ENCODE measurements at regions not wholly inside any gene's neighbourhood (a gene's known extent, or its start where the extent isn't known, plus 50 kb on each side); places are given as distances from the start of the nearest gene placed in this dataset.
"Not testable (repeated sequence)": the region's sequence is repeated elsewhere in the genome, so short reads cannot be mapped to it uniquely, and the experiment has no call there.

- H3K36me3 ChIP-seq; H3K9me3 ChIP-seq; H3K27me3 ChIP-seq; H3K27ac ChIP-seq; DNase-seq (ENCODE audit: low spot score in 2 of 2); intact Hi-C loops (cut with DNase I); H3K4me3 ChIP-seq; H3K4me1 ChIP-seq: not testable (repeated sequence)
These were observed 182.8 kb upstream of the SPATA31A3 start for GRCh38 chr9:67175167-67175566.

- DNase-seq (ENCODE audit: low spot score in 2 of 2); H3K27me3 ChIP-seq; intact Hi-C loops (cut with DNase I); H3K9me3 ChIP-seq; H3K4me3 ChIP-seq; H3K27ac ChIP-seq; H3K4me1 ChIP-seq; H3K36me3 ChIP-seq: not testable (repeated sequence)
These were observed 179.4 kb upstream of the SPATA31A3 start for GRCh38 chr9:67171721-67172120.

GRCh38 chr9:67168530-67169157 lies 176.3 kb upstream of the SPATA31A3 start:
- H3K27ac ChIP-seq; H3K36me3 ChIP-seq; H3K4me1 ChIP-seq; H3K4me3 ChIP-seq; intact Hi-C loops (cut with DNase I); H3K27me3 ChIP-seq; H3K9me3 ChIP-seq; DNase-seq (ENCODE audit: low spot score in 2 of 2): not testable (repeated sequence)

- H3K36me3 ChIP-seq; H3K4me3 ChIP-seq; H3K4me1 ChIP-seq; H3K27me3 ChIP-seq; H3K9me3 ChIP-seq; H3K27ac ChIP-seq; intact Hi-C loops (cut with DNase I); DNase-seq (ENCODE audit: low spot score in 2 of 2): not testable (repeated sequence)
These were observed 174.0 kb upstream of the SPATA31A3 start for GRCh38 chr9:67166335-67166734.

DNA sequence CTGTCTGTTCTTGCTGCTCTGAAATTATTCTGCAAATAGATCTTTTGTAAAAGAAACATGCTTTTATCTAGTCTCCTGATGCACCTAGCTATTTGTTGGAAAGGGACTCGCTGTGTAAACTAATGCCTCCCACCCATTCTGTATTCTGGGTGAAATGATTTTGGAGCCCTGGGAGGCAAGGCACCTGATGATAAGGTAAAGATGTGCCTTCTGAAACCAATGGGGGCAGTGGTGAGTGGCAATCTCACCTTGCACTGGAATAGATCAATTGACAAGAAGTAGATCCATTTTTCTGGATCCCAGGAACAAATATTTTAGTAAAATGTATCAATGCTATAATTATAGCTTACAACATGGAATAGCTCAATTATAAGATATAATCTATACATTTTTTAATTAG lies 170.5 kb upstream of the SPATA31A3 start:
- H3K36me3 ChIP-seq; DNase-seq (ENCODE audit: low spot score in 2 of 2); H3K27ac ChIP-seq; H3K4me1 ChIP-seq; H3K9me3 ChIP-seq; H3K4me3 ChIP-seq; H3K27me3 ChIP-seq; intact Hi-C loops (cut with DNase I): not testable (repeated sequence)

GRCh38 chr9:67155218-67155617 lies 162.9 kb upstream of the SPATA31A3 start:
- H3K4me3 ChIP-seq; intact Hi-C loops (cut with DNase I); H3K27me3 ChIP-seq; H3K9me3 ChIP-seq; DNase-seq (ENCODE audit: low spot score in 2 of 2); H3K36me3 ChIP-seq; H3K27ac ChIP-seq; H3K4me1 ChIP-seq: not testable (repeated sequence)

- H3K4me1 ChIP-seq; intact Hi-C loops (cut with DNase I); H3K36me3 ChIP-seq; H3K27me3 ChIP-seq; H3K4me3 ChIP-seq; H3K9me3 ChIP-seq; H3K27ac ChIP-seq; DNase-seq (ENCODE audit: low spot score in 2 of 2): not testable (repeated sequence)
These were observed 161.2 kb upstream of the SPATA31A3 start for GRCh38 chr9:67153501-67153900.

DNA sequence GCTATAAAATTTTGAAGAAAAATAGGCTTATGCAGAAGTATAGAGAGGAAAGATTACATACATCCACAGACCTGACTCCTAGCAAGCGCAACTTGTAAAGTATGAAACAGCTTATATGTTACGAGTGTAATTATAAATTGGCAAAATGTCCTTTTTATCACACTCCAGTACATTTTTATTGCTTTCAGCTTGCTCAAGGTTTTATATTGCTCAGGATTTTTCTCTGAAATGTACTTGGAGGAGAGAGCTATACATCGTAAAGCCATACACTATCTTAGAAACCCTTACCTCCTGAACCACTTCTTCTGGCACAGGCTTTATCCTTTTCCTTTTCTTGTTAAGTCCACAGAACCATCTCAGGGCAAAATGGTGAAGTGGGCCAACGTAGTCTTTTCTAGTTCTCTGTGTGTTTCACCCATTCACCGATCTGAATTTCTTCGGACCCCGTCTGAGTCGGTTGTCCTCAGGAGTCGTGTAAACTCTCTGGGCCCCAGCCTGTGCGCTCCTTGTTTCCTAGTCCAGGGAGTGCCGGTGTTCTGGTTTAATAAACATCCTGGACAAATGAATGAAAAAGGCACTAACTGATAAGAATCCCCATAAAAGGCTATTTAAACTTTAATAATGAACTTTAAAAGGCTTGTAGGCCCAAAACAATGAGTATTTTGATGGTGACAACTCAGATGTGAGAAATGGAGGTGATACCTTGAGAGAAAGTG lies 150.2 kb upstream of the SPATA31A3 start:
- H3K27me3 ChIP-seq; intact Hi-C loops (cut with DNase I); H3K27ac ChIP-seq; H3K36me3 ChIP-seq; DNase-seq (ENCODE audit: low spot score in 2 of 2); H3K4me3 ChIP-seq; H3K4me1 ChIP-seq; H3K9me3 ChIP-seq: not testable (repeated sequence)

GRCh38 chr9:67136376-67136775 lies 144.0 kb upstream of the SPATA31A3 start:
- H3K27ac ChIP-seq; DNase-seq (ENCODE audit: low spot score in 2 of 2); H3K27me3 ChIP-seq; H3K4me3 ChIP-seq; H3K36me3 ChIP-seq; intact Hi-C loops (cut with DNase I); H3K4me1 ChIP-seq; H3K9me3 ChIP-seq: not testable (repeated sequence)

DNA sequence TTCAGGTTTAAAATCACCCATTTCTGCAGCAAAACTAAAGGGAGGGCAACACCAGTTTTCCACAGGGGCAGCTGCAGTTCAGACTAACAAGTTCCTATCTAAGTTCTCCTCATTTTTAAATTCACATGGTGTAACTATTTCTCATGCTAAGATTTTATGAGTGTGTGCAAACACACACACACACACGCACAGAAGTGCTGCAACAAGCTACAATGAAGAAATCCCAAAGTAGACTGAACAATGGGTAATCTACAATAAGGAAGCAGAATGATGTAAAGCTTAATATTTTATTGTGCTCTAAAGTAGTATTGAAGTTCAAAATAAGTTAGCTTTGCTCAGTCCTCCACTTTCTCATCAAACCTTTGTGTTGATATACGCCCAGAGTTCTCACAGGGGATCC lies 140.8 kb upstream of the SPATA31A3 start:
- H3K27me3 ChIP-seq; intact Hi-C loops (cut with DNase I); DNase-seq (ENCODE audit: low spot score in 2 of 2); H3K4me3 ChIP-seq; H3K36me3 ChIP-seq; H3K27ac ChIP-seq; H3K9me3 ChIP-seq; H3K4me1 ChIP-seq: not testable (repeated sequence)

- H3K27me3 ChIP-seq; DNase-seq (ENCODE audit: low spot score in 2 of 2); H3K27ac ChIP-seq; H3K36me3 ChIP-seq; H3K4me1 ChIP-seq; H3K9me3 ChIP-seq; H3K4me3 ChIP-seq; intact Hi-C loops (cut with DNase I): not testable (repeated sequence)
These were observed 124.4 kb upstream of the SPATA31A3 start for GRCh38 chr9:67116761-67117160.

DNA sequence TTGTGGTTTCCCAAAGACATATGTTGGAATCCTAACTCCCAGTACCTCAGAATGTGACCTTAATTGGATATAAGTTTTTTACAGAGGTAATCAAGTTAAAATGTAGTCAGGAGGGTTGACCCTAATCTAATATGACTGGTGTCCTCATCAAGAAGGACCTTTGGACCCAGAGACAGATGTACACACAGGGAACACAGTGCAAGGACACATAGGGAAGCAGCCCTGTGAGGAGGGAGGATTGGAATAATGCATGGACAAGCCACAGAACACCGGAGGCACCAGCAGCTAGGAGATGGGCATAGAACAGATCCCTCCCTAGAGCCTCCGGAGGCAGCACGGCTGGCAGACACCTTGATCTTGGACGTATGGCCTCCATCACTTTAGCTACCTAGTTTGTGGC lies 119.8 kb upstream of the SPATA31A3 start:
- H3K9me3 ChIP-seq; H3K36me3 ChIP-seq; H3K4me3 ChIP-seq; H3K4me1 ChIP-seq; intact Hi-C loops (cut with DNase I); DNase-seq (ENCODE audit: low spot score in 2 of 2); H3K27me3 ChIP-seq; H3K27ac ChIP-seq: not testable (repeated sequence)

- H3K36me3 ChIP-seq; DNase-seq (ENCODE audit: low spot score in 2 of 2); H3K27ac ChIP-seq; H3K4me3 ChIP-seq; H3K27me3 ChIP-seq; intact Hi-C loops (cut with DNase I); H3K9me3 ChIP-seq; H3K4me1 ChIP-seq: not testable (repeated sequence)
These were observed 119.4 kb upstream of the SPATA31A3 start for GRCh38 chr9:67111733-67112132.

GRCh38 chr9:67109859-67110258 lies 117.5 kb upstream of the SPATA31A3 start:
- H3K36me3 ChIP-seq; H3K27ac ChIP-seq; H3K4me1 ChIP-seq; H3K4me3 ChIP-seq; H3K9me3 ChIP-seq; H3K27me3 ChIP-seq; DNase-seq (ENCODE audit: low spot score in 2 of 2); intact Hi-C loops (cut with DNase I): not testable (repeated sequence)

GRCh38 chr9:67106659-67107058 lies 114.3 kb upstream of the SPATA31A3 start:
- H3K9me3 ChIP-seq; DNase-seq (ENCODE audit: low spot score in 2 of 2); H3K27ac ChIP-seq; H3K4me3 ChIP-seq; H3K4me1 ChIP-seq; H3K27me3 ChIP-seq; H3K36me3 ChIP-seq; intact Hi-C loops (cut with DNase I): not testable (repeated sequence)
